Liver (tissue), 3 donors: ENCODE measurements at regions not wholly inside any gene's neighbourhood (a gene's known extent, or its start where the extent isn't known, plus 50 kb on each side); places are given as distances from the start of the nearest gene placed in this dataset.

Experiments used
- CTCF ChIP-seq: fragments of 150-350 bp; IDR thresholded peaks from 2 replicates; pipeline ENCODE4 v1.5.1; 2017; ENCODE audit warnings: improper control_type of control experiment, low read depth, low read length; ENCODE audit not compliant: missing input control
- EGR1 ChIP-seq, 2 donors: IDR thresholded peaks; 2 replicates each; pipeline ENCODE4 v1.6.1; 2016 to 2018; ENCODE audit warnings: antibody characterized with exemption in 2 of 2, low read depth in 2 of 2
- GABPA ChIP-seq, 2 donors: IDR thresholded peaks in 1 of 2; conservative IDR thresholded peaks in 1 of 2; 2 replicates each; pipeline ENCODE4 v1.6.1; 2016; ENCODE audit warnings: antibody characterized with exemption in 2 of 2, mild to moderate bottlenecking in 1 of 2, moderate library complexity in 1 of 2
- JUND ChIP-seq, 2 donors: IDR thresholded peaks; 2 replicates each; pipeline ENCODE4 v1.6.1; 2016; ENCODE audit warnings: antibody characterized with exemption in 2 of 2
- RAD21 ChIP-seq, 2 donors: IDR thresholded peaks; 2 replicates each; pipeline ENCODE4 v1.6.1; 2016; ENCODE audit warnings: antibody characterized with exemption in 2 of 2, mild to moderate bottlenecking in 2 of 2
- RXRA ChIP-seq, 2 donors: IDR thresholded peaks; 2 replicates each; pipeline ENCODE4 v1.6.1; 2017 to 2018; ENCODE audit warnings: antibody characterized with exemption in 2 of 2, mild to moderate bottlenecking in 1 of 2
- YY1 ChIP-seq: IDR thresholded peaks from 2 replicates; pipeline ENCODE4 v1.6.1; 2016; ENCODE audit warnings: antibody characterized with exemption, mild to moderate bottlenecking
- TF ChIP-seq, protein P1 (sequence below): IDR thresholded peaks from 2 replicates; pipeline ENCODE4 v1.6.1; 2016; ENCODE audit warnings: antibody characterized with exemption, mild to moderate bottlenecking
- donor health status: healthy.
- donor health status: healthy.

DNA sequence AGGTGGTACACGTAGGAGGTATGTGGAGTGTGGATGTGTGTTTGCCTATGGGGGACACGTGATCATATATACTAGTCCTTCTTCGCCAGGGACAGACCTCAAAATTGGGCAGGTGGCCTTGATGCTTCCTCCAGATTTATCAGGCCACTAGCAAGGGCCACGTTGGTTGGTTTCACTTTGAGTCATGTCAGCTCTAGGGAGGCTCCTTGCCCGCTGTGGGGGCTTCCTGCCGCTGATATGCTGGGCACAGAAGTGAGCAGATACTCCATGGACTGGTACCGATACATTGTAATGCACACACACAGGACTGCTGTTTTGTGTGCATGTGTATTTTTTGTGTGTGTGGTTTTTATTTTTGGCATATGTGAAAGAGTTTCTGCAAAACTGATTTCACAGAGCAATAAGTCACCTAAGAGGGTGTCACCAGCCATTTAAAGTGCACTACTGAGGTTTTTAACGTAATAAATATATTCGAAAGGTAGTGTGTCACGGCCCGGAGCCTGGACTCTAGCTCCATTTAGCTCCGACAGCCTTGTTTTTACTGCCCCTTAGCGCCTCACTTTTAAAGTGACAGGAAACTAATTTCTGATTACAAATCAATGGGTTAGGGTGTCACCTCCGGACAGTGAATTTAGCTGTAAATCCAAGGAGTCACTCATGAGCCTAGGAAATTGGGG, 605.5 kb upstream of the SALL1 start:
- TF ChIP-seq CTCF (no peak), JUND (IDR thresholded peaks at IDR 0.05) (no peak), RXRA (IDR thresholded peaks at IDR 0.05) (no peak), YY1 (no peak), EGR1 (IDR thresholded peaks at IDR 0.05; ENCODE audit: low read depth in 2 of 2) (no peak), RAD21 (IDR thresholded peaks at IDR 0.05) (peak; percentile 52 to 67), GABPA (IDR thresholded peaks at IDR 0.05 in 1 of 2, conservative IDR thresholded peaks at IDR 0.05 in 1 of 2) (no peak)
- TF ChIP-seq, protein P1, sequence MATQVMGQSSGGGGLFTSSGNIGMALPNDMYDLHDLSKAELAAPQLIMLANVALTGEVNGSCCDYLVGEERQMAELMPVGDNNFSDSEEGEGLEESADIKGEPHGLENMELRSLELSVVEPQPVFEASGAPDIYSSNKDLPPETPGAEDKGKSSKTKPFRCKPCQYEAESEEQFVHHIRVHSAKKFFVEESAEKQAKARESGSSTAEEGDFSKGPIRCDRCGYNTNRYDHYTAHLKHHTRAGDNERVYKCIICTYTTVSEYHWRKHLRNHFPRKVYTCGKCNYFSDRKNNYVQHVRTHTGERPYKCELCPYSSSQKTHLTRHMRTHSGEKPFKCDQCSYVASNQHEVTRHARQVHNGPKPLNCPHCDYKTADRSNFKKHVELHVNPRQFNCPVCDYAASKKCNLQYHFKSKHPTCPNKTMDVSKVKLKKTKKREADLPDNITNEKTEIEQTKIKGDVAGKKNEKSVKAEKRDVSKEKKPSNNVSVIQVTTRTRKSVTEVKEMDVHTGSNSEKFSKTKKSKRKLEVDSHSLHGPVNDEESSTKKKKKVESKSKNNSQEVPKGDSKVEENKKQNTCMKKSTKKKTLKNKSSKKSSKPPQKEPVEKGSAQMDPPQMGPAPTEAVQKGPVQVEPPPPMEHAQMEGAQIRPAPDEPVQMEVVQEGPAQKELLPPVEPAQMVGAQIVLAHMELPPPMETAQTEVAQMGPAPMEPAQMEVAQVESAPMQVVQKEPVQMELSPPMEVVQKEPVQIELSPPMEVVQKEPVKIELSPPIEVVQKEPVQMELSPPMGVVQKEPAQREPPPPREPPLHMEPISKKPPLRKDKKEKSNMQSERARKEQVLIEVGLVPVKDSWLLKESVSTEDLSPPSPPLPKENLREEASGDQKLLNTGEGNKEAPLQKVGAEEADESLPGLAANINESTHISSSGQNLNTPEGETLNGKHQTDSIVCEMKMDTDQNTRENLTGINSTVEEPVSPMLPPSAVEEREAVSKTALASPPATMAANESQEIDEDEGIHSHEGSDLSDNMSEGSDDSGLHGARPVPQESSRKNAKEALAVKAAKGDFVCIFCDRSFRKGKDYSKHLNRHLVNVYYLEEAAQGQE, result no peak
